Right lobe of liver (tissue), 4 donors: ENCODE measurements at regions not wholly inside any gene's neighbourhood (a gene's known extent, or its start where the extent isn't known, plus 50 kb on each side); places are given as distances from the start of the nearest gene placed in this dataset.

Experiments
- POLR2A ChIP-seq: fragments of 450-650 bp; IDR thresholded peaks from one replicate; pipeline ENCODE4 v1.6.1; 2017; ENCODE audit warnings: antibody characterized with exemption, mild to moderate bottlenecking
- TF ChIP-seq, protein P1 (sequence below), 4 donors: fragments of 200-600 bp in 3 of 4; fragments of 450-650 bp in 1 of 4; IDR thresholded peaks; one replicate each; pipeline versions ENCODE4 v1.5.1 to v1.8.0; 2016 to 2022; ENCODE audit warnings: antibody characterized with exemption in 4 of 4, mild to moderate bottlenecking in 2 of 4
- donor health status: DM: no; HTN: no; CAD: no.
- donor health status: DM: no; HTN: no; CAD: no.
- donor health status: DM: no; HTN: yes; CAD: no.

DNA sequence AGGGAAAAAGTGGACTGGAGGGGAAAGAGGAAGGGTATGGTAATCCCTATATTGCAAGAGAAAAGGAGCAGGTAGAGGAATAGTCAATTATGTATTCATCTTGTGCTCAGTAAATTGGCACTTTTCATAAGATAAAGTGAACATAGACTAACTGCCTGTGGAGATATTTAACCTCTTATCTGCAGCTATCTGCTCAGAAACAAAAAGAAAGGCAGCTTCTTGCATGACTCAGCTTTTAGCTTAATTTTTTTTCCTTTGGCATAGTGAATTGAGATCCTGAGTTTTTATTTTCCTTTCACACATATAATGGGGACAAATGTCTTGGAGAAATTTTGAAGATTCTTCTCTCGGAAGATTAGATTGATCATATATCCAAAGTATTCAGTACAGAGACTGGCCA lies 127.6 kb upstream of the F3 start:
- no peak for TF ChIP-seq POLR2A
- TF ChIP-seq, protein P1, sequence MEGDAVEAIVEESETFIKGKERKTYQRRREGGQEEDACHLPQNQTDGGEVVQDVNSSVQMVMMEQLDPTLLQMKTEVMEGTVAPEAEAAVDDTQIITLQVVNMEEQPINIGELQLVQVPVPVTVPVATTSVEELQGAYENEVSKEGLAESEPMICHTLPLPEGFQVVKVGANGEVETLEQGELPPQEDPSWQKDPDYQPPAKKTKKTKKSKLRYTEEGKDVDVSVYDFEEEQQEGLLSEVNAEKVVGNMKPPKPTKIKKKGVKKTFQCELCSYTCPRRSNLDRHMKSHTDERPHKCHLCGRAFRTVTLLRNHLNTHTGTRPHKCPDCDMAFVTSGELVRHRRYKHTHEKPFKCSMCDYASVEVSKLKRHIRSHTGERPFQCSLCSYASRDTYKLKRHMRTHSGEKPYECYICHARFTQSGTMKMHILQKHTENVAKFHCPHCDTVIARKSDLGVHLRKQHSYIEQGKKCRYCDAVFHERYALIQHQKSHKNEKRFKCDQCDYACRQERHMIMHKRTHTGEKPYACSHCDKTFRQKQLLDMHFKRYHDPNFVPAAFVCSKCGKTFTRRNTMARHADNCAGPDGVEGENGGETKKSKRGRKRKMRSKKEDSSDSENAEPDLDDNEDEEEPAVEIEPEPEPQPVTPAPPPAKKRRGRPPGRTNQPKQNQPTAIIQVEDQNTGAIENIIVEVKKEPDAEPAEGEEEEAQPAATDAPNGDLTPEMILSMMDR (IDR thresholded peaks at IDR 0.05), result no peak
